Gastrocnemius medialis (tissue), 4 donors: ENCODE measurements at regions not wholly inside any gene's neighbourhood (a gene's known extent, or its start where the extent isn't known, plus 50 kb on each side); places are given as distances from the start of the nearest gene placed in this dataset.

Source experiments
- CTCF ChIP-seq, 5 experiments: fragments of 450-650 bp in 3 of 5; fragments of 200-600 bp in 2 of 5; sonication (generic) in 2 of 5; IDR thresholded peaks in 4 of 5; conservative IDR thresholded peaks in 1 of 5; 1 replicate in 4 of 5; 2 replicates in 1 of 5; pipeline ENCODE4 v1.5.1; 2016 to 2019; ENCODE audit warnings: antibody characterized with exemption in 5 of 5, mild to moderate bottlenecking in 3 of 5, moderate library complexity in 3 of 5
- POLR2A ChIP-seq, 2 donors: fragments of 450-650 bp; IDR thresholded peaks; one replicate each; pipeline ENCODE4 v1.6.1; 2017; ENCODE audit warnings: antibody characterized with exemption in 2 of 2, mild to moderate bottlenecking in 2 of 2, moderate library complexity in 2 of 2

GRCh38 chr2:226439337-226439736 is 360.3 kb downstream of the IRS1 start:
- TF ChIP-seq CTCF (IDR thresholded peaks at IDR 0.05 in 4 of 5, conservative IDR thresholded peaks at IDR 0.05 in 1 of 5) (no peak), POLR2A (IDR thresholded peaks at IDR 0.05) (no peak)
